GM19372 (cell line): ENCODE measurements at regions not wholly inside any gene's neighbourhood (a gene's known extent, or its start where the extent isn't known, plus 50 kb on each side); places are given as distances from the start of the nearest gene placed in this dataset.
A peak's percentile ranks its signal among the peaks of the same experiment; 100 is the strongest.

Experiments used
- ATAC-seq: cut with Tn5 transposase; IDR thresholded peaks from one replicate; pipeline ENCODE4 v1.9.1; 2021; ENCODE audit warnings: mild to moderate bottlenecking, low read depth, moderate library complexity; ENCODE audit not compliant: unreplicated experiment

DNA sequence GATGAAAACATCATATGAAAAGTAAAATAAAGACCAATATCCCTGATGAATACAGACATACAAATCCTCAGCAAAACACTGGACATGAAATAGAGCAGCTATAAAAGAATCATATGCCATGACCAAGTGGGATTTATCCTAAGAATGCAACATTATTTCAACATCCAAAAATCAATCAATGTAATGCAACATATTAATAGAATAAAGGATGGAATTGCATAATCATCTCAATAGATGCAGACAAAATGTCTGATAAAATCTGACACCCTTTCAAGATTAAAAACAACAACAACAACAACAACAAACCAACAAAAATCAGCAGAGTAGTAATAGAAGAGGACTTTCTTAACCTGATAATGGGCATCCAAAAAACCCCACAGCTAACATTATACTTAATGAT is 63.8 kb upstream of the IL1R1 start:
- ATAC-seq, result no peak

DNA sequence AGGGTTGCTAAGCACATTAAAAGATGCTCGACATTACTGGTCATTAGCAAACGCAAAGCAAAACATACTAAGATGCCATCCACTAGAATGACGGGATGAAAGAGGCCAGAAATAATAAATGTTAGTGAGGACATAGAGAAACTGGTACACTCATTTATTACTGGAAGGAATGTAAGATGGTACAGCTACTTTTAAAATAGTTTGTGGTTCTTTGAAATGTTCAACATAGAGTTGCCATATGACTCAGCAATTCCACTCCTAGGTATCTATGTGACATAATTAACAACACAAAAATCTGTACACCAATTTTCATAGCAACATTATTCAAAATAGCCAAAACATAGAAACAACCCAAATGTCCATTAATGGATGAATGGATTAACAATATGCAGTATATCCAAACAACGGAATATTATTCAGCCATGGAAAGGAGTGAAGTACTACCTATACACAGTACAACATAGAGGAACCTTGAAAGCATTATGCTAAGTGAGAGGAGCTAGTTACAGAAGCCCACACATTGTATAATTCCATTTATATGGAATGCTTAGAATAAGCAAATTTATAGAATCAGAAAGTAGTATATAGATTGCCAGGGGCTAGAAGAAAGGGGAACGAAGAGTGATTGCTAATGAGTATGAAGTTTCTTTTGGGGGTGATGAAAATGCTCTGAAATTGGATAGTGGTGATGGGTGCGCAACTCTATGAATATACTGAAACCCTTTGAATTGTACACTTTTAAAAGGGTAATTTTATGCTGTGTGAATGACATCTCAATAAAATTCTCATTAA is 61.9 kb upstream of the IL1R1 start:
- ATAC-seq, result peak; percentile 41

DNA sequence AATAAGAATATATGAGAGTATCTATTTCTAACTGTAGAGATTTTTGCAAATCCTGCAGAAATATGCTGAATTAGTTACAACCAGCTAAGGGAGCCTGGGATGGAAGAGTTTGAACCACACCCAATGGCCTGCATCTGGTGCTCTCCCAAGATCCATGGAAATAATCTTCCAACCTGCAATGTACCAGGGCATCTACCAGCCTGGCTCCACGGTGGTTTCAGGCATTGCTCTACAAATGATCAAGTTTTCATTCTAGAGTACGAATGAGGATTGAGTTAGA is 61.4 kb upstream of the IL1R1 start:
- ATAC-seq, result no peak

DNA sequence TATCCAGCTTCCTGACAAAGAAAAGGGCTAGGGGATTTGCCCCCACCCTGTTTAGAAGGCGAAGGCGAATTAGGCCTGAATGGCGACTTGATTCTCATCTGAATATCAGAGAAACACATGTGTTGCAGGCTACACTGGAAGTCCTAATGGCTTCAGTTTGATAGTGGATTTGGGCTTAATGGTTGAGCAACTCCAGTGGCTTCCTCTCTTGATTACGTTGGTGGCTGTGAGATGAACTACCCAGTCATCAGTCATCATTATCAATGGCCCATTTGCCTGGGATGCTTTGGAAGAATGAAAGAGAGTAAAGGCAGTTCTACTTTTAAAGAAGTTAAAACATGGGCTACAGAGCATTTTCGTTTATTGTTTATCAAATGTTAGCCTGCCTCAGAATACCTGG is 60.9 kb upstream of the IL1R1 start:
- ATAC-seq, result no peak

DNA sequence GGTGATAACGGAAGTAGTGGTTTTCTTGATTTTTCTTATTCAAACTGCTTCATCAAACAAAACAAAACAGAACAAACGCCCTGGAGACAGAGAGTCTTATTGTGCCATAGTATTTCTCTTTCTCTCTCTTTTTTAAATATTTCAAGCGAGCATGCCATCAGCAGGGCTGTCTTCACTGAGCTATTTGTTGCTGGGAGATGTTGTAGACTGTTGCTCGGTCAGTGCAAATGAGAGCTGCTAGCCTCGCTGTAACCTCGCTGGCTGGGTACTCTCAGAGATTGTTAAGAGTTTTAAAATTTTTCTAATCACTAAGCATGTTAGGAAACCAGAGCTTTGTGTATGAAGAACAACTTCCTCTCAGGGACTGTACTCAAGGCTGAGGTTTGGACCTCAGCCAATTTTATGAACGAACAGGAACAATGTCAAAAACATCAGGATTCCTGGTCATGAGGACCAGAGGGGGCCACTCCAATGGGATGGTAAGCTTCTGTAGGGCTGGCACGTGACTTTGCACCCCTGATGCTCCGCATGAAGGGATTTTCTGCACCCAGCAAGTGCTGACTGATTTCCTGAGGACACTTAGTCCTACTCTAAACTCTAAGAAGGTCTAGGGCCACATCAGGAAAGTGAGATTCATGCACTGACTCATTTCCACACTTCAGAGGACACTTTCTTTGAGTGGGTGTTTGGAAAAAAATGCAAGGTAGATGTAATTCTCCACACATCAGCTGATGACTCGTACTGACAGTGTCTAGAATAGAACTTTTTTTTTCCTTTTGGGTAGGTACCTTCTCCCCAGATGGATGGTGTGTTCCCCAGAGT is 59.8 kb upstream of the IL1R1 start:
- ATAC-seq, result peak; percentile 70

DNA sequence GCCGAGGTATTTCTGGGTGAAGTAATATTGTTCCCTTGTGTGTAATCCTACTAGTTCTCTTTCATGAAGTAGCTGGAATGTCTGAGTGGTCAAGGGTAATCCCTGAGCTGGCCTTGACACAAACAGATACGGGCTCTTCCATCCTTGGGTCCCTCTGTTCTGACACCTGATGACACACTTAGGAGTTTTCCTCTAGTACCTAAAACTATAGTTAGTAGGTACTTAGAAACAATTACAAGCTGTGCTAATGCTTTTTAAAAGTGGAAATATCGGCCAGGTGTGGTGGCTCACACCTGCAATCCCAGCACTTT is 59.2 kb upstream of the IL1R1 start:
- peak; percentile 14 for ATAC-seq

DNA sequence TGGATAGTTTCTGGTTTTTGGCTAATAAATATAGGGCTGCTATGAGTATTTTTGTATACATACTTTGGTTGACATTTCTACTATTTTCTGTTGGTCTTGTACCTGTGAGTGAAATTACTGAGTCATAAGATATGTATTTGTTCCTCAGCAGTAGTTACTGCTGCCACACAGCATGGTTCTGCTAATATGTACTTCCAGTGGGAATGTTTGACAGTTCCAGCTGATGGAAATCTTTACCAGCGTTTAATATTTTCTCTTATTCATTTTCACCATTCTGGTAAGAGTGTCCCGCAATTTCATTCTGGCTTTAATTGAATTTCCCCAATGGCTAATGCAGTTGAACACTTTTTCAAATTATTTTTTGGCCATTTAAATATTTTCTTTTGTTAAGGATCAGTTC is 57.9 kb upstream of the IL1R1 start:
- no peak for ATAC-seq

DNA sequence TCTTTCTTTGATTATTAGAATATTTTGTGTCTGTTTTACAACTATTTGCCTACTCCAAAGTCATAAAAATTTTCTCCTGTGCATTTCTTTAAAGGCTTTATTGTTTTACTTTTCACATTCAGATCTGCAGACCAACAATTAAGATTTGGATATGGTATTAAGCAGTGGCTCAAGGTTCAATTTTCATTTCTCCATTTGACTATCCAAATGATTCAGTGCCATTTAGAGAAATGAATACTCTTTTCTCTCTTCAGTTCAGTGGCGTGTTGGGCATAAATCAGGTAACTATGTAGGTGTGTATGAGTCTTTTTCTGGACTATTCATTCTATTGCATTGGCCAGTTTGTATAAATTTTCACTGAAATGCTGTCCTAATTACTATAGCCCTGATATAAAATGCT is 57.3 kb upstream of the IL1R1 start:
- no peak for ATAC-seq

DNA sequence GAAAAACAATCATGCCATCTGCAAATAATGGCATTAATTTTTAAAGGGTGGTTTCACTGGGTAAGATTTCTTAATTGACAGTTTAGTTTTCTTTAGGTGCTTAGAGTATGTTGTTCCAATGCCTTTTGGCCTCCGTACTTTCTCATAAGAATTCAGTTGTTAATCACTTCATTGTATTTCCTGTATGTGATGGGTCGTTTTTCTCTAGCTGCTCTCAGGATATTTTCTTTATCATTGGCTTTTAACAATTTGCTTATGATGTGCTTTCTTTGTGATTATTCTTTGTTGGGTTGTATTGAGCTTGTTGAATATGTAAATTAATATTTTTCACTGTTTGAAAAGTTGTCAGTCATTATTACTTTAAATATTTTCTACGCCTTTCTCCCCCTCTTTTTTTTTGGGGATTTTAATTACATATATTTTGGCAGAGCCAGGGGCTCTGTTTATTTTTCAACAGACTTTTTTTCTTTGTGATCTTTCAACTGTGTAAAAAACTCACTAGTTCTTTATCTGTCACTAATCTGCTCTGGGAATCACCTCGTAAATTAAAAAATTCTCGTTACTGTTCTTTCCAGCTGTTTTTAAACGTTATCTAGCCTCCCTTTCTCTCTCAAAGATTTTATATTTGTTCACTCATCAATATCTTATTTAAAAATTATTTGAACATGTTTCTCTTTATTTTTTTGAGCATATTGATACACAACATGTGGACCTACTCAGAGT is 56.2 kb upstream of the IL1R1 start:
- ATAC-seq, result no peak

DNA sequence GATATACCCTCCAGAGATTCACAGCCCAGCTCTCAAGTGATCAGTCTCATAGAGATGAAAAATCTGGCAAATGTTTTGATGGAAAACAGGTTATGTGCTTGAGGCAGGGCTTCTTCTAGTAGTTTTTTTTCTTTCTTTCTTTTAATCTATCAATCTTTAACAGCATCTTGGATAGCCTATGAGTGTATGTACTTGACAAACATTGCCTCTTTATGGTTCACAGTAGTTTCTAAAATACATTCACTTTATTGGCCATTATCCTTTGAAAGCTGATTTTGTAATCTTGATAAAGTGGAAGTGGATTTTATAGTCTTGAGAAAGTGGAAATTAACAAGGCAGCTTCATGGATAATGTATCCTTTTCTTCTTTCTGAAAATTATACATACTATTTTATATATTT is 51.4 kb upstream of the IL1R1 start:
- no peak for ATAC-seq

DNA sequence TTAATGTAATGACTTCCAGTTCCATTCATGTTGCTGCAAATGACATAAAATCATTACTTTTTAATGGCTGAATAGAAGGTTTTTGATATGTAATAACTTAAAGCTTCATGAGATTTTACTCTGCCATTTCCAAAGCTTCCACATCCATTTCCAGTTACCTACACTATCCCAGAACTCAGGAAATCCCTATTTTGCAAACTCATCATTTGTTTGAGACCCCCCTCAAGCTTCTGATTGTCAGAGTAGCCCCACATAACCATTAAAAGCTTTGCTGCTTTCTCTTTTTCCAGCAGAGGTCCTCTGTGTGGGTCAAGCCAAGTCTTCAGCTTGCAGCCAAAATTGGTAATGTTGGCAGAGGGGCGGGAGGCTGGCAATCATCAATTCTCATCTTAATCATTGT is 50.6 kb upstream of the IL1R1 start:
- ATAC-seq, result no peak

DNA sequence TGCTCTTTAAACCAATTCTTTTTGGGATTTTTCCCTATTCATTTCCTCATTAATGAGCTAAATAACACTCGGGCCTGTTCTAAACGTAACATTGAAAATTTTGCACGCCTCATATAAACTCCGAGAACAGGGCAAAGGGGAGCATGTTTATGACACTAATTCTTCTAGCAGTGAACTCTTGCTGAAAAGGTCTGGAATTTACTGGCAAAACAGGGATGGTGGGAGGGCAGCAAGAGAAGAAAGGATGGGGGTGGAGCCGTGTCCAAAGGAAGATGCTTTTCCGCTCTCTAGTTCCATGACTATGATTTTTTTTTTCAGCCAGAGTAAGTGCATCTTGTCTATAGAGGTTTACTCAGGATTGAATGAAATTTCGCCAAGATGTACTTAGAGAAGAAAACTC is 50.0 kb upstream of the IL1R1 start:
- ATAC-seq, result no peak
